GM19372 (cell line): ENCODE measurements at regions not wholly inside any gene's neighbourhood (a gene's known extent, or its start where the extent isn't known, plus 50 kb on each side); places are given as distances from the start of the nearest gene placed in this dataset.

Experiments used
- ATAC-seq: cut with Tn5 transposase; IDR thresholded peaks from one replicate; pipeline ENCODE4 v1.9.1; 2021; ENCODE audit warnings: mild to moderate bottlenecking, low read depth, moderate library complexity; ENCODE audit not compliant: unreplicated experiment

DNA sequence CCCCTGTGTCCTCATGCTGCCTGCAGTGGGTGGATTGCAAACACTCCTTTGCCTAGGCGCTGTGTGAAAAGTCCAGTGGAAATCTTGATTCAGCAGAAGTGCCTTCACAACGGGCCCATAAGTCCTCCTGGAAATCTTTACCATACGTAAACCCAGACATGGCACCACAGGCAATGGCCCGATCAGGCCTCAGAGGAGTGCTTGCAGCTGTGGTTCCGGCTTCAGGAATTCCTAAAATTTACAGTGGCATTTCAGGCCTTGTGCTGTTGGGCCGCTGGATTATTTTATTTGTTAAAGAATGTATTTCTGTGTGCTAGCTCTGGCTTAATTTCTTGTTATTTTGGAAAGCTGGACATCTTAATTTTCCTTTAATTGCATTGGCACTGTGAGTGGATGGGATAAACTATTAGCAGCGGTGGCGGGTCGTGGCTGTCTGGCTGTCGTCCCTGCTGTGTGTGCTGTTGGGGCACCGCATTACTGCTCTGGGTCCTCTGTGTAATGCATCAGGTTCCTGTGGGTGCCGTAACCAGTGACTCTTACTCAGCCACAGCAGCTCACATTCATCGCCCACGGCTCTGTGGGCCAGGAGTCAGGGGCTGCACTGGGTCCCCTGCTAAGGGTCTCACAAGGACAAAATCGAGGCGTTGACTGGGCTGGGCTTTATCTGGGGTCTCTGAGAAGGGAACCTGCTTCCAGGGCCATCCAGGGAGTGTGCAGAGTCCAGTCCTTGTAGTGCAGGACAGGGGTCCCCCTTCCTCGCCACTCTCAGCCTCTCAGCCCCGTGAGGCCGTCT, 73.1 kb downstream of the RTP5 start:
- ATAC-seq = no peak

DNA sequence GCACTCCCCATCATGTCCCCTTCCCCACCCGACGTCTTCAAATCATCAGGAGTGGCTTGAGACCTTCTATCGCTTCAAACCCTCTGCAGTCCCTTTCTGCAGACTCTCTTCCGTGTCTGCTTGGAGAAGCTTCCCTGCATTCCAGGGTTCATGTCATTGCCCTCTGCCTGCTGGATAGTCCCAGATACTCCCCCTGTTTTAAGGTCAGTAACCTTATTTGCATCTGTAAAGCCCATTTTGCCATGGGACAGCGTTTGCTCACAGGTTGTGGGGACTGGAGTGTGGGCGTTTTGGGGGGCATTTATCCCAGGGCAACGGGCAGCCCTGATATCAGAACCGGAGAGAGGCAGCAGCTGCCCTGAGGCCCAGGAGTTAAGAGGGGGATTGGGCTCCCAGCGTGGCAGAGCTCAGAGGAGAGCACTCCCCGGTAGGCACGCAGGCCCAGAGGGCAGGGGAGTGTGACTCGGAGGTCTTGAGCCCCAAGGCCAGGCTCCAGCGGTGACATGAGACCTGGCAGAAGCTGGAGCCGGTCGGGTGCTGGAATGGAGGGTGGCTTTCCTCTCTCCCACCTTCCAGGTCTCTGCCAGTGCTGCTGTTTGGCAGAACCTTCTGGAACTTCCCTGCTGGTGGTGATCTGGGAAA, 73.8 kb downstream of the RTP5 start:
- ATAC-seq = no peak

DNA sequence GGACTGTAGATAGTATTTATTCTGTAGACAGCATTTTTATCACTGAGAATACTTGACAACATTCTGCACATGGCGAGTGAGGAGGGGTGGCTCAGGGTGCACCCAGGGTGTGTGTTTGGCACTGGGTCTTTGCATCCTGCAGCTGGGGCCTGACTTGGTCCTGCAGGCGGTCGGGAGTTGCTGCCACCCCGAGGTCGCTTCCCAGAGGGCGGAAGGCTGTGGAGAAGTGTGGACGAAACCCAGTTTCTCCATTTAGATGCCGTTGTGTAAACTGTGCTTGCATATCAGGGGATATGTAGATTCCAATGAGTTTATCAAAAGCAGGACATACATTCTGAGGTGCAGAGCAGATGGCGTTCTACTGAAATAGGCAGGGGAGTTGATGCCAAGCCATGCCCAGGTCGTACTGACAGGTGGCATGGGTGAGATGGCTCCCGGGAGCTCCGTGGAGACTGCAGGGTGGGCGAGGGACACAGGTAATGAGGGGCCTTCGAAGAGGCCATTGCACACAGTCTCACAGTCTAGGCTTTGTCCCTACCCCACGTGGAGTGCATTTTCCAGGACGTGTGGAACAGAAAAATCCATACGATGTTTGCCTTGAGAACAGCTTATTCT, 74.5 kb downstream of the RTP5 start:
- no peak for ATAC-seq

DNA sequence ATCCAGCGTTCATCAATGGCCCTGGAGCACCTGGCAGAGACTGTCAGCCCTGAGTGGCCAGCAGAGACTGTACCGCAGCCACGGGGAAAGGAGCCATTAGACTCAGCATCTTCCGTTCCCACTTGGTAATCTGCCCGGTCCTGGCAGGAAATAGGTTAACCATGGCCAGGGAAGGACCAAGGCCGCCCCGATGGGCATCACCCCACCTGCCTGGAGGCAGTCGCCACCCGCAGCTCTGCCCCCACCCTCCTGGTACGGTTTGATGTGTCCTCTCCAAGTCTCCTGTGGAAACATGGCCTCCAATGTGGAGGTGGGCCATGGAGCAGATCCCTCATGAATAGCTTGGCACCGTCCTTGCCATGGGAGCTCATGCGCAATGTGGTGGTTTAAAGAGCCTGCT, 75.3 kb downstream of the RTP5 start:
- ATAC-seq = no peak

DNA sequence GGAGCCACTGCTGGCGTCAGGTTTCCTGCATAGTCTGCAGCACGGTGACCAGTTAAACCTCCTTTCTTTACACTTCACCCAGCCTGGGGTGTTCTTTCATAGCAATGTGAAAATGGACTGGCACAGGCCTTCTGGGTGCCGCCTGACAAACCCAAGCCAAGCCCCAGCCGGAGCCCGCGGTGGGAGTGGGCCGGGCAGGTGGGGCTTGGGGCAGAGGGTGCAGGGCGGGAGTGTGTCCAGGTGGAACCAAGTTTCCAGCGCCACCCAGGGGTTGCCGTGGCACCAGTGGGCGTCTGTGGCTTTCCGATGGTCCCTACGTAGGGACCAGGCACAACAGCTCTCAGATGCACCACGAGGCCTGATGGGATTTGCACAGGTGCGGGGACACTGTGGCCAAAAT, 75.8 kb downstream of the RTP5 start:
- no peak for ATAC-seq

DNA sequence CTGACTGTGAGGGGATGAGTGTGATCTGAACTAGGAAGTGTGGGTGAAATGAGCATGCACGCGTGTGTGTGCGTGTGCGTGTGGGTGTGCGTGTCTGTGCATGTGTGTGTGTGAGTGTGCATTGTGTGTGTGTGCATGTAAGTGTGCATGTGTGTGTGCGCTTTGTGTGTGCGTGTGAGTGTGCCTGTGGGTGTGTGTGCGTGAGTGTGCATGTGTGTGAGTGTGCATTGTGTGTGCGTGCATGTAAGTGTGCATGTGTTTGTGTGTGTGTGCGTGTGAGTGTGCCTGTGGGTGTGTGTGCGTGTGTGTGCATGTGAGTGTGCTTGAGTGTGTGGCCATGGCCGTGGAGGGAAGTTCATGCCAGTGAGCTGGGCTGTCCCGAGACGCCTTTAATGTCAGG, 76.3 kb downstream of the RTP5 start:
- no peak for ATAC-seq

DNA sequence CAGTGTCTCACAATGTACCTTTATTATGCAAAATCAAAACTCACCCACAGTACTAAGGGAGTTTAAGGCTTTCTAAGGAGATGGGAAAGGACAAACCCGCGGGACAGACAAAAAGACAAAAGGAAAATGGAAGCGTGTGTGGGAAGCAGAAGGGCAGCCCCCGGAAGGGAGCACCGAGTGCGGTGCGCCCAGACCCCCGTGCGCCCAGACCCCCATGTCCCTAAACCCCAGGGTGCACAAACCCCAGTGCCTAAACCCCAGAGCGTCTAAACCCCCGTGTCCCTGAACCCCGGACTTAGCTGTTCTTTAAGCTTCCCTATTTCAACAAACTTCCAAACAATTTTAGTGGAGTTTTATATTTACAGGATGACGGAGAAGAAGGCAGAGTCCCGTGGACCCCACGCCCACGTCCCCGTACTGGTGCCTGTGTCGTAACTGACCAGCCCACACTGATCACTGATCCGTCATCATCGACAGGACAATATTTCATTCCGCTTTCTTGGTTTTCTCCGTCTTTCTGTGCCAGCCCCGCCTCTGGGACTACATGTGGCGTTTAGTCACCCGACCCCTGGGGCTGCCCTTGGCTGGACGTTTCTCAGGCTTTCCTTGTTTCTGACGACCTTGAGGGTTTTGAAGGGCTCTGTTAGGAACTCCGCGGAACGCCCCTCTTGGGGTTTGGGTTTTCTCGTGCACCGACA, 76.9 kb downstream of the RTP5 start:
- no peak for ATAC-seq

DNA sequence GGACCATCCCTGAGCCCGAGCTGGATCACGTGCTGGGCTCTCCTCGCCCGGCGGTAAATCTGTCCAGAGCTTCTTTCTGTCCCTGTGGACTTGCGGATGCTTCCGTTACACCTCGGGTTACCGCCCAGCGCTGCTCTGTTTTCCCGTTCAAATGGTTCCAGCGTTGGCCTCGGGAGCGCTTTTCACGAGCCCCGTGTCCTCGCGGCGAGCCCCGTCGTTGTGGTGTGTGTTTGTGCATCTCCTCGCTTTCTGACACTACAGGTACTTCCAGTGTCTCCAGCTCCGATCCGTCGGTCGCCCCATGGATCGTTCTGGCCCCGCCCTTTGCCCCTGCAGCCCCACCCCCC, 77.4 kb downstream of the RTP5 start:
- no peak for ATAC-seq

DNA sequence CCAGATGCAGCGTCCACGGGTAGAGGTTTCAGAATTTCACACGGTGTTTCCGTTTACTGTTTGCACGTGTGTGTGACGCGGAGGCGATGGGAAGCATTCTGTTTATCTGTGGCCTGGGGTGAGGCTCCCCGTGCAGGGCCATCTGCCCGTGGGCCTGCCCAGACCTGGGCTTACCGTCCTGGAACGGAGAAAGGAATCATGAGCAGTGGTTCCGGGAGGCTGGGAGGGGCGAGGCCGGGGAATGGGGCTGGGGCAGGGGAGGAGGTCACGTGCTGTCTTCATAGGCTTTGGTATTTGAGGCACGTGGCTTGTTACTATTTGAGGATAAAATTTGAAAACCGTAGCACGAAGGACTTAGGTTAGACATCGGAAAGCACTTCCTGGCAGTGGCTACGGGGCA, 77.9 kb downstream of the RTP5 start:
- no peak for ATAC-seq

DNA sequence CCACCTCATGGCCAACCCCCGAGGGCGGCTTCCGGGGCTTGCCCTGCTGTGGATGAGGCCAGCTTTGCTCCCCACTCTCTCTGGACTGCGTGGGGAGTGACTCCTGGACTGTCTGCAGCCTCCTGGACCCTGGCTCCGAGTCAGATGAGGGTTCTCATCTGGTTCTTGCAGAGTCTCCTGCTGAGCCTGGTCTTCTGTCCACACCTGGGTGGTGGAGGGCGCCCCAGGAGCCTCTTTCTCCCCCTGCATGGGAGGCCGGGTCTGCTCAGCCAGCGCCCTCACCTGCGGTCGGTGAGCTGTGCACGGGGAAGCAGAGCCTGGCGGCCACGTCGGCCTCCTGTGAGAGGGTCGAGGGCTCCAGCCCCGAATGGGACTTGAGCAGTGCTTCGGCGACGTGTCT, 78.3 kb downstream of the RTP5 start:
- ATAC-seq = no peak

DNA sequence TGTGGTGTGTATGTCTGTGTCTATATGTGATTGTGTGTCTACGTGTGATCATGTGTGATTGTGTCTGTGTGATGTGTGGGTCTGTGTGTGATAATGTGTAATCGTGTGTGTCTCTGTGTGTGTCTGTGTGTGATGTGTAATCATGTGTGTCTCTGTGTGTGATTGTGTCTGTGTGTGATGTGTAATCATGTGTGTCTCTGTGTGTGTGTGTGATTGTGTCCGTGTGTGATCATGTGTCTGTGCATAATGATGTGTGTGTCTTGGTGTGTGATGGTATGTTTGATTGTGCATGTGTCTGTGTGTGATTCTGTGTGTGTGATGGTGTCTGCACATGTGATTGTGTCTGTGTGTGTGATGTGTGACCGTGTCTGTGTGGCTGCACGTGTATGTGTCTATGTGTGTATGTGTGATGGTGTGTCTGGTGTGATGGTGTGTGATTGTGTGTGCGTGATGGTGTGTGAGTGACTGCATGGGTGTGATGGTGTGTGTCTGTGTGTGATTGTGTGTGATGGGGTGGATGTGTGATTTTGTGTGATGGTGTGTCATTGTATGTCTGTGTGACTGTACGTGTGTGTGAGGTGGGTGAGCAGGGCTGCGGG, 78.9 kb downstream of the RTP5 start:
- no peak for ATAC-seq

DNA sequence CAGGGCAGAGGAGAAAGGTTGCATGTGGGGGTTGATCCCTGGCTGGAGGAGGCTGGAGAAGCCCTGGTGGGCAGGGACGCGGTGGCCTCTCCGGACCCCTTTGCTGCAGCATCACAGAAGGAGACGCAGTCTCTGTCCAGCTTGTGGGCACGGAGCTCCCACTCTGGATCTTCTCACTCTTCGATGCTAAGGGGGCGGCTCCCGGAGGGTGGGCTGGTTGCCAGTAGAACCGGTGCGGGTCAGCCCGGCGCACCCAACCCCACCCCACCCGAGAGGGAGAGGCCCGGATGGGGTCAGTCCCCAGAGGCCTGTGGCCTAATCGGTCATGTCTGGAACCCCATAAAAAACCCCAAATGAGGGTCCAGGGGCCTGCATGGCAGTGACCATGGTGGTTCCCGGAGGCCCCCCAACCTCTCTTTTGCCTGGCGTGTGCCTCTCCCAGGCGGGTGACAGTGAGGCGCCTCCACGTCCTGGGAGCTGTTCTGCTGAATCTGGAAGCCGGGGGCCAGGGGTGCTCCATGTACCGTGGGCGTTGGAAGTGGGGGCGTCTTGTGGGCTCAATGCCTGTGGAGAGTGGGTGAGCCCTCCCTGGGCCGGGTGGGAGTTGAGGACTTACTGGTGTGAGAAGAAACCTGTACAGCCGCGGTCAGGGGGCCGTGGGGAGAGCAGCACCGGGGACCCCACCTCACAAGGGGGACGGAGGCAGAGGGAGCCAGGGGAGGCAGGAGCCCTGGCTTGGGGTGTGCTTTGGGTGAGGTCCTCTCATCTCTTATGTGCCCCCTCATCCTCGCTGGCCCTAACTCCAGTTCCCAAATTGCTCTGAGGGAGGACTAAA, 79.6 kb downstream of the RTP5 start:
- ATAC-seq = no peak

DNA sequence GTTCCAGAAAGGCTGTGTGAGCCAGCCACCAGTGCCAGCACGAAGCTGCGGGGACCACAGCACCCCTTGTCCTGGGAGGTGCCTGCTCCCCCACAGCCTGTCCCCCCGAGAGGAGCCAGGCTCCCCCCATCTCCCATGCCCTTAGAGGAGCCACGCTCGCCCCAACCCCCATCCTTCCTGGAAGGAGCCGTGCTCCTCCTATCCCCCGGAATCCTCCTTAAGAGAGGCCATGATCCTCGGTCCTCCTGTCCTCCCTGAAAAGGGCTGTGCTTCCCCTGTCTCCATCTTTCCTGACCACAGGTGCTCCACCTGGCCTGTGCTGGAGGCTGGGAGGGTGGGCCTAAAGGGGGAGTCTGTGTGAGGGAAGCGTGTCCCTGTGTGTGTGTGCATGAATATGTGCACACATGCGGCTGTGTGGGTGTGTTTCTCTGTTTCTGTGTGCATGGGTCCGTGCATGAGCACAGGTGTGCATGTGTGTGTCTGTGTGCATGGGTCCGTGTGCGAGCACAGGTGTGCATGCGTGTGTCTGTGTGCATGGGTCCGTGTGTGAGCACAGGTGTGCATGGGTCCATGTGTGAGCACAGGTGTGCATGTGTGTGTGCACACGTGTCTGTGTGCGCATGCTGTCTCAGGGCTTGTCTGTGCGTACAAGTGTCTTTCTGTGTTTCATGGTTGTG, 80.3 kb downstream of the RTP5 start:
- ATAC-seq = no peak

DNA sequence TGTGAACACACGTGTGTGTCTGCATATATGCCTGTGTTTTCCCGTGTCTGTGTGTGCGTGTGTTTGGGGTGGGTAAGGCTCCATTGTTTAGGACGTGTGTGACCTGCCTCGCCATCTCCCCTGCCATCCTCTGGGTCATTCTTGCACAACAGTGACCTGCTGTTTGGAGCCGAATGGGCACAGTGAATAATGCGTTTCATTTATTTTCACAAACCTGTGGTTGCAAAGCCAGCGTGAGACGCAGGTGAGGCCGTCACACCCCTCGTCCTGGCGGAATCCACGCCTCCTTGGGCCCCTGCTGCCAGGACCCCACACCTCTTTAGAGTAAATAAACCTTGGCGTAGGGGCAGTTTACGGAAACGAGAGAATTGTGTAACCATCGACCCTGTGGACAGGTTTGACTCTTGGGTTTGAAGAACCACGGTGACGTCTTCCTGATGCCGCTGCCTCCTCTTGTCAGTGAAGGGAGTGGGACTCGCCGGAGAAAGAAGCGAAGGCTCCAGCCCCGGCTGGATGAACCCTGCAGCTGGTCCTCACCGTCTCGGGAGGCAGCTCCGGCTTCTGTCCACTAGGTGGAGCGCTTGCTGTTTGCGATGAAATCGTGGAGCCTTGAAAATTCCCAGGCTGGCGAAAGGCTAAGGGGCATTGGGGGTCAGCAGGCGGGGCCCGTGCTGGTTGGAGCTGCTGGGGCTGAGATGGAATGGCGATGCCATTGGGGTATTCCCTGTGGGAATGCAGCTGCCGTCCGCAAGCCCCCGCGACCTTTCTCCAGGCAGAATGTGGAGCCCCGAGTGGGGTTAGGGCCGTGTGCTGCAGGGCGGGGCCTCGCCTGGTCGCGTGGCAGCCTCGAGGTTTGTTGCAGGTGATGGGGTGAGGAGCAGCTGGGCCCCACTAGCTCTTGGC, 81.1 kb downstream of the RTP5 start:
- ATAC-seq = no peak

DNA sequence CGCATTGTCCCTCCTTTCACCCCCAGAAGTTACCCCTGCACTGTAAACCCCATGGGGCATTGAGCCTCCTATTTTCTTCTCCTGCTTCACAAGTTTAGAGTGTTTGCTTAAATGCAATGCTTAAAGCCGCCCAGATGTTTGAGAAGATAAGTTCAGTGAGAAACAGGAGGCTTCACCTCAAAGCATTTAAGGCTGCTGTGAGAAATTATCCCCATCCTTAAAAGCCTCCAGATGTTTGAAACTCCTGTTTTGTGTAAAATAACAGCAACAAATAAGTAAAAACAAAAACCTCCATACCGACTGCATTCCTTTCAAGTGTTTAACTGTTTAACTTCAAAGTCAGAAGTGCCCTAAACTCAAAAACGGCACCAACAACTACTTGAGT, 81.8 kb downstream of the RTP5 start:
- no peak for ATAC-seq

DNA sequence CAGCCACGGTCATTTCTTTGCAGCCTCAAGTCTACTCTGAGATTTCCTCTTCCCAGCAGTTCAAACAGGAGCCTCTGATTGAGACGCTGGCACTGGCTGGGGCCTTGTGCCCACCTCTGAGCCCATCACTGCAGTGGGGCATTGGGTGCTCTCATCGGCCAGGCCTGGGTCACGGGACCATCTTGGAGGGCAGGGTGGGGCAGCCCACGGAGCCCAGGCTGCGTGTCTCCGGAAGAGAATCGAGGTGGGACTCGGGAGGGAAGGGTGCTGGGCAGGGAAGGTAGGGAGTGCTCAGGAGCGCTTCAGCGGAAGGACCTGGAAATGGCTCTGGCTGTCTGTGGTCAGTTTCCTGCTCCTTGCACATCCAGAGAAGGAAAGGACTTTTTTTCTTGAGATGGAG, 82.4 kb downstream of the RTP5 start:
- no peak for ATAC-seq

DNA sequence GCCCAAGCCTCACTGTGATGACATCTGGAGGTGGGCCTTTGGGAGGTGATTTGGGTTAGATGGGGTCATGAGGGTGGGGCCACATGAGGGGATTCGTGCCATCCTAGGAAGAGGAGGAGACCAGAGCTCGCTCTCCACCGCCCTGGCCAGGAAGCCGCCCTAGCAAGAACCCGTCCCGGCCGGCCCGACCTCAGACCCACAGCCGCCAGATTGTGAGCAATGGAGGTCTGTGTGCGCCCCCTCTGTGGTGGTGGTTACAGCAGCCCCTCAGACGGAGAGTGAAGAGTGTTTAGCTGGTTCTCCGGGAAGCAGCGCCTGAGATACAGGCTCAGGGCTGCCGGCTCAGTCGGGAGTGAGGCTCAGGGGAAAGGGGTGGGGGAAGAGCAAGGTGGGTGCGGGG, 83.3 kb downstream of the RTP5 start:
- ATAC-seq = no peak

DNA sequence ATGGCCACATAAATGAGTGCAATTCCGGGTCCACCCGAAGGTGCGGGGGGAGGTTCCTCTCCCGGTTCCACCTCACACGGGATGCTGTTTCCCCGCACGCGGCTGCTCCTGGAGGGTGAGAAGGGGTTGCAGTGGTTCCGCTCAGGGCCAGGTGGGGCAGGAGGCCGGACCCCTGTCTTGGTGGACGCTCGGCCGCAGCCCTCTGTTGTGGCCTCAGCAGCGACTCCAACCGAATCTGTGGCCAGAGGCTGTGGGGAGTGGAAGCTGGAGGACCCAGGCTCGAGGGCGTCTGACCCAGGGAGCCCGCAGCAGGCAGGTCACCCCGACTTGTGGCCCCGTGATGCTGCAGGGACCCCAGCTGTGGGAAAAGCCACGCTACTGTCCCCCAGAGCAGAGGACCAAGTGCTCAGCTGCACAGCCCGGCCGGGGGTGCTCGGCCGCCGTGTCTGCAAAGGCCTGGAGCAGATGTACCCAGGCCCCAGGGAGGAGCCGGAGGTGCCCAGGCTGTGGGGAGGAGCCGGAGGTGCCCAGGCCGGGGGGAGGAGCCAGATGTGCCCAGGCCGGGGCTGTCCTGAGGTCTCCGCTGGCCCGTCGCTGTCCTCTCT, 83.9 kb downstream of the RTP5 start:
- no peak for ATAC-seq
